Inflammatory macrophage treated with lipopolysaccharide for 4 hours (primary cell): ENCODE measurements at regions not wholly inside any gene's neighbourhood (a gene's known extent, or its start where the extent isn't known, plus 50 kb on each side); places are given as distances from the start of the nearest gene placed in this dataset.
A peak's percentile ranks its signal among the peaks of the same experiment; 100 is the strongest.

Experiments used
- DNase-seq: peaks from one replicate; pipeline ENCODE4 v3.0.0-alpha.2; 2020

DNA sequence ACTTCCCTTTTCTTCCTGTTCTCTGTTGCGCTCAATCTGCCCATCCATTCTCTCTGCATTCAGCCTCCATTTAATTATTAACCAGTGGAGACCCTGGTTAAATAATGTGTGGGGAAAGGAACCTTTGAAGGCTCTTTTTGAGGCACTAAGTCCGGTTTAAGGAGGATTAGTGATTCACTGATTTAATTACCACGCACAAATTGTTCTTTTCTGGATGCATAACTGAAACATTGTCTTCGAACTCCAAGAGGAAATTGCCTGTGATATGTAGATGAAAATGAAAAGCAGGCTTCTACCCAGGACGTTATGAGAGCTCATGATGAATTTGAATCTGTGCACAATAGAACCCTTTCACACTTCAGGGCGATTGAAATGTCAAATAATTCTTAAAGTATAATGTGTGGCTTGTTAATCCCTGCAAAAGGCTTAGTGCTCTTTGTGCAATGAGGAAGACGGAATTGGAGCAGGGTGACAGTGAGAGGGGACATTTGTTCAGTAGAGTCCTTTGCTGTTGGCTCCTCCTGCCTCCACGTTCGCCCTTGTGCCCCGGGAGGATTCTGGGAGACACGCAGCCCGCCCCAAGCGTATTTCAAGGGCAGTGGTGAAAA is 51.1 kb upstream of the ZNF236 start:
- no peak for DNase-seq

DNA sequence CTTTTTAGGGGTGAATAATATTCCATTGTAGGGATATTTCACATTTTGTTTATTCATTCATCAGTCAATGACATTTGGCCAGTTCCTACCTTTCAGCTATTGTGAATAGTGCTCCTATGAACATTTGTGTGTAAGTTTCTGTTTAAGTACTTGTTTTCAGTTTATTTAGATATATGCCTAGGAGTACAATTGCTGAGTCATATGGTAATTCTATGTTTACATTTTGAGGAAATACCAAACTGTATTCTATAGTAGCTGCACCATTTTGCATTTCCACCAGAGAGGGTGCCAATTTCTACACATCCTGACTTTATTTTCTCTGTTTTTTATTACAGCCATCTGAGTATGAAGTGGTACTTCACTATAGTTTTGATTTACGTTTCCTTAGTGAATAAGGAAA is 54.4 kb upstream of the ZNF236 start:
- no peak for DNase-seq

DNA sequence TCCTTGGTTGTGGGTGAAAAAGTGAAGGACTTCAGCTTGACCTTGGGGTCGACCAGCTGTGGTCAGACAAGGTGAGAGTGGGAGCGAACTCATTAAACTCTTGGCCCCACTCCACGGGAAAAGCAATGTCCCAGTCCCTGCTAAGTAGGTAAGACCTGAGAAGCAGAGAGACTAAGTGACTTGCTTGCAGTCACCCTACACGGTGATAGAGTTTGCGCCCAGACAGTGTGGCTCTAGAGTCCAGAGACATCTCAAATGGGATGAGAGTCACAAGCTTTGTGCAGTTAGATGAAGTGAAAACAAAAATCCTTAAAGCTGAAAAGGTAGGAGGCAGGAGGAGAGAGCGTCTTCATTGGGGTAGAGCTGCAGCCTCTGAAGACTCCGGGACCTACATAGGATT is 55.9 kb upstream of the ZNF236 start:
- no peak for DNase-seq

DNA sequence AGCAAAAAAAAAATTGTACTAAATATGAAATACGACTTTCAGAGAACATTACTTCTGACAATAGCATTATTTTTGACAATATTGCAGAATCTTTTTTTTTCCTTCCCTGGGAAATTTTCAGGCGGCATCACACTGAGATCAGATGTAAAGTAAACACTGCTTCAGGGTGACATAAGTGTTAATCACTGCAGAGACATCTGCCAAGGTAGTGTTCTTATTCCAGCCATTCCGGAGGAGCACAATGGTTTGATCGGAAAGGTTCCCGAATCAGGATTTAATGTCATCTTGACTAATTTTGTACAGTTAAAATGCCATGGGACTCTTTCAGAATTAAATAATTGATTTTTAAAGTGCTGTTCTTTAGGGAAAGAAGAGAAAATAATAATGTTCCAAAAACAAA is 56.7 kb upstream of the ZNF236 start:
- DNase-seq = no peak

DNA sequence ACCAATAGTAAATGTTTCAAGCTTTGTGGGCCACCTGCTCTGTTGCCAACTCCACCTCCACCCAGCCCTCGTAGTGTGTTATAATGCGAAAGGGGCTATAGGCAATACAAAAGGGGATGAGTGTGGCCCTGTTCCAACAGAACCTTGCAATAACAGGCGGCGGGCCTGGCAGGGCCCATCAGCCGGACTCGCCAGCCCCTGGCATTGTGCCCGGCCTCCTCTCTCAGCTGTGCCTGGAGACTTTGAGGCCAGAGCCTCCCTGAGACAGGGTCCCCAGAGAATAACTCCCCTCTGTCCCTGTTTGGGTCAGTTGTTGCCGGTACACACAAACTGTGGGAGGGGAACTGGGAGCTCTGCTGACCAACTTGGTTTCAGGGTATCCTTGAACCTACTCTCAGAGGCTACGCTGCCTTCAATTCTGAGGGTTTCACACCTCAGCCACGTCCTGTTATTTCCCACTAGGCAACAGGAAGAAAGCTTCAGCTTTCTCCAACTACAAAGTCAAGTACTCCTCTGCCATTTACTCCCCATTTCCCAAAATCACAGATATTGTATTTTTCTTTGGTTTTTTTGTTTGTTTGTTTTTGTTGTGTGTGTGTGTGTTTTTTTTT is 58.0 kb upstream of the ZNF236 start:
- DNase-seq = no peak

DNA sequence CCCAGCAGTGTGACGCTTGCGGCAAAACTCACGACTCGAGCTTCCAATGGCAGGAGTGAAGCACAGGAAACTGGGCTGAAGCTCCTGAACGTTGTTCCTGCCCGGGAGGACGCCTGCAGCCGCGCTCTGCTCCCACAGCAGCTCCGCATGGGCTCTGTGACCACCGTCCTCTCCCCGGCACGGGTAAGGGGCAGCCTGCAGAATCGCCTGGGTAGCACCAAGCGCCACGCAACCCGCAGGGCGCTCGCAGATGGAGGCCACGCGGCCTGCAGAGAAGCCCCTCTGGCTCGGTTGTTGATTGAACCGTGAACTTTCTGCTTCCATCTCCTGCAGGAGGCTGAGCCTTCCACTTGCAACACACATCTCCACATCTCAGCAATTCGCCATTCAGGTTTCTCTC is 63.3 kb upstream of the ZNF236 start:
- no peak for DNase-seq

DNA sequence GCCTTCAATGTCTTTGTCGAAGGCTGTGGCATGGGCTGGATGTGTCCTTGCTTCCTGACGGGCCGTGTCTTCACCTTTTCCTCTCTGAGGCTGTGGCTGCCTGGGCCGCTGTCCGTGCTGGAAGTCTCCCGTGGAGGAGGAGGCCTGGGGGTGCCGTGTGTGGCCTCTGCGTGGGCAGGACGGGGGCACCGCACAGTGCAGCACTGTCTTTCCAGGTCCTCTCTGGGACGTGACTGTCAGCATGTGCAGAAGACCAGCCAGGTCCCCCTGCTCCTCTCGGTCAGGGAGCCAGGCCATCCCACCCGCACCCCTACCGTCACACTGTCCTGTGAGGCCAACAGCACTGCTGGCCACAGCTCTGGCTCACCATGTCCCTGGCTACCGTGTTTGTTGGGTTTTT is 64.4 kb upstream of the ZNF236 start:
- no peak for DNase-seq

DNA sequence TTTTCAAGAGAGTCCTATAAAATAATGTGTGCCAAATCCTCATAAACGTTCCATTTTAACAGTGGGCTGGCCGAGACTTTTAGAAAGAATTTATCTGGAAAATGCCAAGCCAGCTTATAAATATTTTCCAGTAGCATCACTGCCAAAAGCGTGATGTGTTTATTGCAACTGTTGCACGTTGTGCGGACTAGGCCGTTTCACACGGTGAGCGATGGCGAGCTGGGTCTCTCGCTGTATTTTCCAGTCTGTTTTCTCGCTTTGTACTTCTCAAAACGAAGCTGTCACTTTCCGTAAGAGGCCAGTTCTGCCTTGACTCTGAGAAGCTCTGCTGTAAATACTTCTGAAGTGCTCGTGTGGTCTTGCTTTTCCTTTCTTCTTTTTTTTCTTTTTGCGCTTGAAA is 65.0 kb upstream of the ZNF236 start:
- DNase-seq = no peak

DNA sequence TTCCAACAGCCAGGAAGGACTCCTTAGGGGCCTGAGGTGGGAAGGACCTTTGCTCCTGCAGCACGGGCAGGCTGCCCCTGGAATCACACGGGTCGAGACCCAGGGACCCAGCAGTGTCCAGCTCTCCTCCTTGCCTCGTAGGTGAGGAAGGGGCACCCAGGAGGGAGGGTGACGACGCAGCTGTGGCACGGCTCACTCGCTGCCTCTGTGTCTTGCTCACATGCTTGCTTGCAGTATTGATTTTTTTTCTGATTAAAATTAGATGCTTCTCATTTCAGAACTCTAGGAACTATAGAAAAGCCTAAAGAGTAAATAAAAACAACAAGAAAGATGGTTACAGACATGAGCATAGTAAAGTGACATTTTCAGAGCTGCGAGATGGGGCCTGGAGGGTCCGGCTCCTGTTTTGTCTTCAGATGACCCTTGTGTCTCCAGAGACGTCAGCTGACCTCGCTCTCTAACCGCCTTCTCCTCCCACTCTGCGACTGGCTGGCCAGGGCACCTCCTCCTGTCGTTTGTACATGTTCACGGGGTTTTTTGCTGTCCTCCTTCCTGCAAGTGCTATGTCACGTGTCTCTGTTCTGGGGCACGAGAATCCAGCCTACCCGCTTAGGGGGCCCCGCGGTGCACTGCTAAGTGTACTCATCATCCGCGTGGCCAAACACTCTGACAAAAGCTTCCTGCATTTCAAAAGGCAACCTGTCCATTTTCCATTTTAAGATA is 65.7 kb upstream of the ZNF236 start:
- DNase-seq = no peak

DNA sequence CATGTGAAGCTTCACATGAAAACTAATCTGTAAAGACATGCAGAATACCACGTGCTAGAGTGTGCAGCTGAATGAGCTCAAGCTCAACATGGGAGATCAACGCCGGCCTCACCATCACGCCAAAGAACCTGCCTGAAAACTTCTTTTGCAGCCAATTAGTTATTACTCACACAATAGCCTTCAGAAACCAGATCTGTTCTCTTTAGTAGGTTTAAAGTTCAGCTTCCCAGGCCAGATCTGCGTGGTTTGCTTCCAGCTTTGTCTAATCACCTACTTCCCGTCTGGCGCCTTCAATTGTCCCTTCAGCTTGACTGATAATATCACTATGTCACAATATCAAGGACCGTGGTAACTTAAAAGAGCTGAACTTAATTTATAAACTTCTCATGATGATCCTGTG is 68.0 kb upstream of the ZNF236 start:
- DNase-seq = no peak

DNA sequence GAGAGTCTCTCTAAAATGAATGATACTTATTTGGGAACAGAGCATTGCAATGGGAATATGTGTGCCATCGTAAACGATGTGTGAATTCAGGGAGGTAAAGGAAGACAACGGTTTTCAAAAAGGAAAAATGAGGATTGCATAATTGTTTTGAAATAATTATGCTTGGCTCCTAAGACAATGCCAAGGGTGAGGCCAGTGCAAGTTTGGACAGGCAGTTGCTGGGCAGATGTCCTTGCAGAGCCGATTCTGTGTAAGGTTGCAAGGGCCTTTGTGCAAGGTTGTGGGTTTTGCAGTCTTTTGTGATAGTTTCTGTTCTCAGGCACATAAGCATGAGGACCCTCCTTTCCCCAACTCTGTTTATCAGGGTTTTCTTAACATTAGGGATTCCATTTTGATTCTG is 70.0 kb upstream of the ZNF236 start:
- no peak for DNase-seq

DNA sequence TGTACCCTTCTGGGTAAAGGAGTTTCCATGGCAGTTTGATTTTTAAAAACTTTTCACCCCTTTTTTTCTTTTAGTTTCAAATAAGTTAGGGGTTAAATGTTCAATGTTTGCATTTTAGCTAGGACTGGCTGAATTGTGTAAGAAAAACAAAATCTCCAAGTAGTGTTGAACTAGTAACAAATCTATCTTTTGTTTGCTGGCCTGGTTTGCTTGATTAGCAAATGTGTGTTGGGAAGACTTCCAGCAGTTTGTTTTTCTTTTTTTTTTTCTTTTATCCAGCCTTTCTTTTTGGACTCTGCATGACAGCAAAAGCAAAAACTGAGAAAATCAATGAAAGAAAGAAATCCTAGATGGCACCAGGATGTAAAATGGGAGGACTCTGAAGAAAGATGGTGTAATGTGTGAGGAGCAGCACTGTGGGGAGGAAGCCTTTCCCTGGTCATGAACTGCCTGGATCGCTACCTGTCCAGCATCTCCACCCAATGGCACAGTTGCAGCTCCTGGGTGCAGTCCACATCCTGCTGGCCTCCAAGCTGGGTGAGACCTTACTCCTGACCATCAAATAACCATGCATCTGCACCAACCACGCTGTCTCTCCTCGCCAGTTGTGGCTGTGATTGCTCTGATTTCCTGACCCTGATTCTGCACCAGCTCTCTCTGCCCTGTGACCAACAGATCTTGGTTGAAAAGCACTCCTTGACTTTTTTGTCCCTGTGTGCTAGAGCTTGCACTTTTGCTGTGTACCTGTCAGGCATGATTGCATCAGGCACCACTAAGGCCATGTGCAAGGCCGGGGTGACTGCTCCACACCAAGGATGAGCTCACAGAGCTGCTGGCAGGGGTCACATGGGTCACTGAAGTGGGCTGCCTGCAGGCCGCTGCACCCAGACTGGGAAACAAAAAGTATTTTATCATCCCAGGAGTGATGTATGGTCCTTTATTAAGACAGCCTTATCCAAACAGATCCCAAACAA is 71.2 kb upstream of the ZNF236 start:
- DNase-seq = no peak

DNA sequence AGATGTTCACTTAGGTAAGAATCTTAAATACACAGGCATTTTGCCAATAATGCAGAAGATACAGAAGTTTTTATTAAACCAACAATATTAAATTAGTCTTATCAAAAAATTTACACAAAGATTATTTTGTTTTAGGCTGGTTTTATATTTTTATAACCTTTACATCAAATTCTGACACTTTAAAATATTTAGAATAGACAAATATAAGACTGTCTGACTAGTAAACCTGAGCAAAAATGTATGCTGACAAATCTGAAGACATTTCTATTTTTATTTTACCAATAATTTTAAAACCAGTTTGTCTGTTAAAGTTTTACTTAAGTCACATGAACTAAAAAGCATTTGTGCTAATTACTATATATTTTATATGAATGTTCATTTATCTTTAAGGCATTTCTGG is 72.1 kb upstream of the ZNF236 start:
- DNase-seq = no peak

DNA sequence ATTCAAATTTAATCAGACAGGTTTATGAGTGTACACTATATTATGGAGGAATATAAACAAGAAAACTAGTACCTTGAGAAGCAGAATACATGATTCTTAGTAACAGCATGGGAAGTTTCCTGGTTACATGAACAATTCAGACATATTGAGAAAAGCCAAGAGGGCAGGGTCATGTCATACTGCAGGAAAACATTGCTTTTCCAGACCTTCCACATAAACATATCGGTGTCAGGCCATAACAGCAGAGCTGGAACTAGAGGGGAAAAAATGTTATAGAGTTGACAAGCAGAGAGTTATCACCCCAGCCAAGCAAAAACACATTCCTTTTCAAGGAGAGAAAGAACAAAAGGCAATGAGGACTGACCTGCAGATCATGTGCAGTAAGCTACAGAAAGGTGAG is 74.7 kb upstream of the ZNF236 start:
- DNase-seq = no peak

DNA sequence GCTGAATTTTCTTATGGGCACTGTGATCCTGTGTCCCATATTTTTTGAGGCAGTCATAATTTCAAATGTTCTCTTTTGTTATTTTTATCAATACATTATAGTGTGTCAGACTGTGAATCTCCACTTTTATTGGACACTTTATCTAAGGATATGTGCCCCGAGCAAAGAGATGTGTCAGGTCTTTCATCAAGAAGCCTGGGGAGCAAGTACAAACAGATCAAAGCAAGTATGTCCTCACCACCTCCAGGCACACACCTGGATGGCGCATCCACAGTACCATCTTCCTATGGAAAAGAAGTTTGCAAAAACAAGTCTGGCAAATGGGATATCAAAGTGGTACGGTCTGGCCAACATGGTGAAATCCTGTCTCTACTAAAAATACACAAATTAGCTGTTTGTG is 81.0 kb upstream of the ZNF236 start:
- no peak for DNase-seq

DNA sequence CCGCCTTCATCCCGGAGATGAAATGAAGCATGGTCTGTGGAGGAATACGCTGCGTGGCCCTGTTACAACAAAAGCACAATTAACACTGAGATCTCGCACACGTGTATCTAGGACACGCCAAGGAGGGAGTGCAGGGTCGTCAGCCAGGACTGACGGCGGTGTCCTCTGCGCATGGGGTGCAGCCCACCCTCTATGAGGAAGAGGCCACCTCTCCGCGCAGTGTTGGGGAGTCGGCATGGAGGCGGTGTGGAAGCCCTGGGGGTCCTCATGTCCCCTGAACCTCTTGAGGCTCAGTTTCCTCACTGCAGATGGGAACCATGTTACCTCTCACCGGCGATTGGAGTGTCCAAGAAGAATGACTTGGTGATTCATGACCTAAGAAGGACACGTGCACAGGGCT is 86.0 kb upstream of the ZNF236 start:
- no peak for DNase-seq

DNA sequence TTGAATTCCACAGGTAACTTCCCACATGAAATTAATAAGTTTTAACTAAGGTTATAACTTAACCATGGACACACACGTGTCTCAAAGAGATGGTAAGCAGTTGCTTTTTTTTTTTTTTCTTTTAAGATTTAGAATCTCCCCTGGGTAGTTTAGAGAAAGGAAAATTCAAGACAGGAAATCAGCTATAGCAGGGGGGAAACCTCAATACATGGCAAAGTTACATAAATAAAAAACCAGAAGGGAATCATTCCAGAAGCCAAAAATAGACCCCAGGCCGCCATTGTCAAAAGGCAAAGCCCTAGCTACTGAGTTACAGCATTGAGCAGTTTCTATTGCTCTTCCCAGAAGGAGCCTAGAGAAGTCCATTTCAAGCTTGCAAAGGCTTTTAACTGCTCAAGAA is 91.5 kb upstream of the ZNF236 start:
- DNase-seq = no peak

DNA sequence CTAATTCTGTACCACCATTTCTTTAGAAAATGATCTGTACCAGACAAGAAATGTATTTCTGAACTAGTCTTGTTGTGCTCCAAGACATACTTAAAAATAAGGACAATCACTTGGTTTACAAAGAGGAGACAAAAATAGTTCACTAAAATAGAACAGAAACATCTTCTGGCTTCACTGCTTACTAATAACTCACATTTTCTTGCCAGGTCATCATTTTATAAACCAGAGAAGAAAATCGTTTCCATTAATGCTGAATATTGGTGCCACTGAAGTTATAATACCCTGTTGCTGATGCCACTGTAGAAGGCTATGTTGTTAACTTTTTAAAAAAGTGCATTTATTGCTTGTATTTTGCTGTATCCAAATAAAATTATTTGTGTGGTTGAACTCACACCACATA is 94.8 kb upstream of the ZNF236 start:
- no peak for DNase-seq

DNA sequence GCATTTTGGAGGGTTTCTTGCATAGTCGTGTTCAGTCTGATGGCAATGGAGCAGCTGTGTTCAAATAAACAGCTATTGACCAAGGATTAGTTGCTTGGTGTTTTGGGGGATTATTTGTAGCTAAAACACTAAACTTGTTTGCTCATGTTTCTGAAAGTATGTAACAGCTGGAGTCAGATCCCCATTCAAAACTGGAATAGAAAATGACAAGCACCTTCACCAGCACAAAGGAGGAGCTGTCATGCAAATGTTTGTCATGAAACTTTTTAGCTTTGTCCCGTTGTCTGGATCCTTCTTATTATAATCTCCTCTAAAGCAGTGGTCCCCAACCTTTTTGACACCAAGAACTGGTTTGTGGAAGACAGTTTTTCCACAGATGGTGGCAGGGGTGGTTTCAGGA is 96.9 kb upstream of the ZNF236 start:
- no peak for DNase-seq

DNA sequence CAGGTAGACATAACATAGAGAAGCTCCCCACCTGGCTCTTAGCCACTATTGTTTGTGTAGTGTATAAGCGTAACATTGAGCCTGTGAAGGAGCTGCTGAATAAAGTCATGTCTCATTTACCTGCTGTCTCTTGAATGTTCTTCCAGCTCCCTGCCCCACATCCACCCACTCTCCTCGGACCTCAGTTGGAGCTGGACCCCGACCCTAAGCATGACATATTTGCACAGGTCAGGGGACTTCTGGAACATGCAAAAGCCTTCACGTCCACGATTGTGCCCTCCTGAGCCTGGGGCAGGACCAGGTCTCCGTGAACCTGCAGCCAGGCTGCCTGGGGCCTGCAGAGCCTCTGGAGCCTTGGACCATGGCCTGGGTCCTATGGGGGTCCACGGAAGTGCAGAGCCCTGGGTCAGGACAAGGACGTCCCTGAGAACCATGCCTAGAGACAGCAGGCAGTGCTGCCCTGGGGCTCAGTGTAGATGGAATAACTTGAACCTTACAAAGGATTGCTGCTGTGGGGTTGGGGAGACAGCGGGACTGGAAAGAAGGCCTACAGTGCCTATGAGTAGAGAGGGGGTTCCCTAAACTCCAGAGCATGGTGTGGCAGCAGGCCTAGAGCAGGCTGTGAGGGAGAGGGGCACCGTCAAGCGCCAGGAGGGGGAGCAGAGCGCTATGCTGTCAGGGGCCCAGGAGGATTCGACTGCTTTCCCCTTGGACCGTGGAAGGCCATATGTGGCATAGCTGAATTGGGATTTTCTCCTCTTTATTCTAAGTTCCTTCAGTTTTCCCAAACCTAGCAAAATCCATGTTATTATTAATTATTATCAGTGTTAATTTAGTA is 99.9 kb upstream of the ZNF236 start:
- no peak for DNase-seq

DNA sequence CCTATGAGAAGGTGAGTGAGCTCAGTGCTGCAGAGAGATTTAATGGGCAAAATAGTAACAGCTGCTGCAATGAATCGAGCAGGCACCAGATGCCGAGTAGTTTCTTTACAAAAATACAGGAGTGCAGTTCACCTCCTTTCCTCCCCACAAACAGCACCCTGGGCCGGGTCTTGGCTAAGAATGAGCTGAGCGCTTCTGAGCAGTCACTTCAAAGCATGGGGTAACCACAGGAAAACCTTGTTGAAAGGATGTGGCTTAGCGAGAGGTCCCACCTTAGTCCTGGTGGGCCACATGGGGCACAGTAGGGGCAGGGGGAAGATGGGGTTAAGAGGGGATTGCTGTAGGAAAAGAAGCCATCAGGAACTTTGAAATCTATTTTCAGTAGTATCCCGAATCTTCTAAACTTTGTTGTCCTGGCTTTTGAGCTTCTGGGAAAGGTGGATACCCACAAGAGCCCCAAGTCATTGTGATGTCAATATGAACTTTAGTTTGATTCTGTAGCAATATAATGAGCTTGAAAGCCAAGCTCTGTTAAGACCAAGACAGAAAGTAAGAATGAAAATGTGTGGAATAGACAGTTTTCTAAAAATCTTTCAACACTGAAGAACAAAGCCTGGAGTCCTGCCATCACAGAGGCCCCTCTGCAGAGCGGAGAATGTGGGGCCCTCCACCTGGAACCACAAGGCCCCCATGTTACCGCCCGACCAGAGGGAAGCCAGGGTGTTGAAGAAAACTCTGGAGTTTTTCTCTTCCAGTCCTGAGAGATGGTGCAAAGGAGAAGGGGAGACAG is 101.0 kb upstream of the ZNF236 start:
- DNase-seq = no peak

DNA sequence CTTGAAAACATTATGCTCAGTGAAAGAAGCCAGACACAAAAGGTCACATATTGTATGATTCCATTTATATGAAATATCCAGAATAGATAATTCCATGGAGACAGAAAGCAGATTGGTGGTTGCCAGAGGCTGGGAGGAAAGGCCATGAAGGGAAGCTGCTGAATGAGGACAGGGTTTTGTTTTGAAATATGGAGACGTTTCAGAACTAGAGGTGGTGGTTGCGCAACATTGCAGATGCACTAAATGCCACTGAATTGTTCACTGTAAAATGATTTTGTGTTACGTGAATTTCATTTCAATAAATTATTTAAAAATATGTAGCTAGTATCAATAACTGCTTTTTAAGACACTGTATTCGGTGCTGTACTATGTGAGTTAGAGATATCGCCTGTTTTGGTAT is 101.7 kb upstream of the ZNF236 start:
- DNase-seq = peak; percentile 46
